GM23338 (cell line): ENCODE measurements at regions not wholly inside any gene's neighbourhood (a gene's known extent, or its start where the extent isn't known, plus 50 kb on each side); places are given as distances from the start of the nearest gene placed in this dataset.

ENCODE experiments used
- ATAC-seq: fragments of 200-7000 bp; cut with Tn5 transposase; 3 replicates; pipeline ENCODE4 v1.9.1; 2020
- DNase-seq: peaks from one replicate; pipeline ENCODE4 v3.0.0-alpha.2; 2015; ENCODE audit warnings: low spot score
- H2AFZ ChIP-seq: fragments of 200-600 bp; sonication (generic); 2 replicates; pipeline ENCODE4 v1.8.0; 2016; ENCODE audit warnings: antibody characterized with exemption, mild to moderate bottlenecking, moderate library complexity
- H3F3A ChIP-seq: fragments of 200-600 bp; sonication (generic); replicated peaks from 2 replicates; pipeline ENCODE4 v1.8.0; 2017; ENCODE audit warnings: antibody characterized with exemption, mixed run types, low read depth
- H3K27ac ChIP-seq: fragments of 200-600 bp; sonication (generic); 2 replicates; pipeline ENCODE4 v1.6.1; 2016; ENCODE audit warnings: low read depth
- H3K27me3 ChIP-seq: fragments of 200-600 bp; sonication (generic); 2 replicates; pipeline ENCODE4 v1.8.0; 2016; ENCODE audit warnings: mild to moderate bottlenecking, mixed run types, moderate library complexity; ENCODE audit not compliant: insufficient read depth
- H3K36me3 ChIP-seq: fragments of 200-600 bp; sonication (generic); 2 replicates; pipeline ENCODE4 v1.8.0; 2016; ENCODE audit warnings: mild to moderate bottlenecking; ENCODE audit not compliant: insufficient read depth
- H3K4me1 ChIP-seq: fragments of 200-600 bp; sonication (generic); 2 replicates; pipeline ENCODE4 v1.8.0; 2016; ENCODE audit warnings: mild to moderate bottlenecking, moderate library complexity; ENCODE audit not compliant: insufficient read depth
- H3K4me2 ChIP-seq: fragments of 200-600 bp; sonication (generic); 2 replicates; pipeline ENCODE4 v1.7.1; 2017; ENCODE audit warnings: mixed run types
- H3K4me3 ChIP-seq: fragments of 200-600 bp; sonication (generic); 2 replicates; pipeline ENCODE4 v1.6.1; 2016; ENCODE audit warnings: mixed run types
- H3K79me2 ChIP-seq: fragments of 200-600 bp; sonication (generic); replicated peaks from 2 replicates; pipeline ENCODE4 v1.8.0; 2017; ENCODE audit warnings: mild to moderate bottlenecking; ENCODE audit not compliant: insufficient read depth
- H3K9me2 ChIP-seq: fragments of 200-600 bp; sonication (generic); 2 replicates; pipeline ENCODE4 v1.8.0; 2017; ENCODE audit not compliant: insufficient read depth
- H4K20me1 ChIP-seq: fragments of 200-600 bp; sonication (generic); replicated peaks from 2 replicates; pipeline ENCODE4 v1.8.0; 2017; ENCODE audit warnings: mild to moderate bottlenecking; ENCODE audit not compliant: insufficient read depth
- H3K27ac Mint-ChIP-seq: 2 replicates; pipeline ENCODE4 v1.8.0; 2020; ENCODE audit warnings: inconsistent platforms, mild to moderate bottlenecking, moderate library complexity, mixed read lengths
- H3K27me3 Mint-ChIP-seq: 3 replicates; pipeline ENCODE4 v1.8.0; 2022; ENCODE audit warnings: low read depth, mild to moderate bottlenecking, moderate library complexity, mixed read lengths, inconsistent platforms; ENCODE audit not compliant: insufficient read depth, poor library complexity
- H3K36me3 Mint-ChIP-seq: 3 replicates; pipeline ENCODE4 v1.8.0; 2021; ENCODE audit warnings: low read depth, mild to moderate bottlenecking, inconsistent platforms, moderate library complexity, mixed read lengths
- H3K4me1 Mint-ChIP-seq: 3 replicates; pipeline ENCODE4 v1.8.0; 2020; ENCODE audit warnings: mild to moderate bottlenecking, inconsistent platforms, mixed read lengths
- H3K4me3 Mint-ChIP-seq: 3 replicates; pipeline ENCODE4 v1.8.0; 2021; ENCODE audit warnings: moderate library complexity, mild to moderate bottlenecking, inconsistent platforms, mixed read lengths
- H3K9me3 Mint-ChIP-seq: 3 replicates; pipeline ENCODE4 v1.8.0; 2020; ENCODE audit warnings: moderate library complexity, mild to moderate bottlenecking, inconsistent platforms, mixed read lengths
- CREB1 ChIP-seq: fragments of 250-450 bp; sonication (Bioruptor Pico); IDR thresholded peaks from 2 replicates; pipeline ENCODE4 v1.5.0; 2020; ENCODE audit warnings: low read depth, mild to moderate bottlenecking, moderate library complexity
- EZH2 ChIP-seq: fragments of 200-600 bp; sonication (generic); IDR thresholded peaks from one replicate; pipeline ENCODE4 v1.8.0; 2017; ENCODE audit warnings: antibody characterized with exemption, mild to moderate bottlenecking, low read depth; ENCODE audit not compliant: unreplicated experiment
- EZH2phosphoT487 ChIP-seq: fragments of 200-600 bp; sonication (generic); IDR thresholded peaks from one replicate; pipeline ENCODE4 v1.8.1; 2018; ENCODE audit warnings: antibody characterized with exemption; ENCODE audit not compliant: unreplicated experiment
- JUNB ChIP-seq: IDR thresholded peaks from one replicate; pipeline ENCODE4 v1.6.1; 2016; ENCODE audit warnings: antibody characterized with exemption; ENCODE audit not compliant: unreplicated experiment
- NANOG ChIP-seq: IDR thresholded peaks from 2 replicates; pipeline ENCODE4 v1.6.1; 2016; ENCODE audit warnings: antibody characterized with exemption, borderline replicate concordance
- STAT1 ChIP-seq: IDR thresholded peaks from one replicate; pipeline ENCODE4 v1.6.1; 2016; ENCODE audit warnings: antibody characterized with exemption; ENCODE audit not compliant: unreplicated experiment
- ZNF114 ChIP-seq: fragments of 250-450 bp; sonication (Bioruptor Pico); IDR thresholded peaks from 2 replicates; pipeline ENCODE4 v1.5.0; 2020; ENCODE audit warnings: mild to moderate bottlenecking, moderate library complexity
- ZNF331 ChIP-seq: fragments of 250-450 bp; sonication (Bioruptor Pico); IDR thresholded peaks from 2 replicates; pipeline ENCODE4 v1.5.0; 2020; ENCODE audit warnings: low read depth, mild to moderate bottlenecking, moderate library complexity
- TF ChIP-seq, protein P1 (sequence below), 2 experiments: fragments of 200-600 bp in 1 of 2; sonication (generic) in 1 of 2; conservative IDR thresholded peaks; 2 replicates each; pipeline versions ENCODE4 v1.5.1 to v1.6.1; 2016 to 2017; ENCODE audit warnings: antibody characterized with exemption in 2 of 2, low read depth in 2 of 2, mild to moderate bottlenecking in 2 of 2, moderate library complexity in 1 of 2
- TF ChIP-seq, protein P2 (sequence below): IDR thresholded peaks from one replicate; pipeline ENCODE4 v1.6.1; 2018; ENCODE audit warnings: antibody characterized with exemption; ENCODE audit not compliant: unreplicated experiment
- TF ChIP-seq, protein P3 (sequence below): IDR thresholded peaks from 2 replicates; pipeline ENCODE4 v1.6.1; 2016; ENCODE audit warnings: antibody characterized with exemption

DNA sequence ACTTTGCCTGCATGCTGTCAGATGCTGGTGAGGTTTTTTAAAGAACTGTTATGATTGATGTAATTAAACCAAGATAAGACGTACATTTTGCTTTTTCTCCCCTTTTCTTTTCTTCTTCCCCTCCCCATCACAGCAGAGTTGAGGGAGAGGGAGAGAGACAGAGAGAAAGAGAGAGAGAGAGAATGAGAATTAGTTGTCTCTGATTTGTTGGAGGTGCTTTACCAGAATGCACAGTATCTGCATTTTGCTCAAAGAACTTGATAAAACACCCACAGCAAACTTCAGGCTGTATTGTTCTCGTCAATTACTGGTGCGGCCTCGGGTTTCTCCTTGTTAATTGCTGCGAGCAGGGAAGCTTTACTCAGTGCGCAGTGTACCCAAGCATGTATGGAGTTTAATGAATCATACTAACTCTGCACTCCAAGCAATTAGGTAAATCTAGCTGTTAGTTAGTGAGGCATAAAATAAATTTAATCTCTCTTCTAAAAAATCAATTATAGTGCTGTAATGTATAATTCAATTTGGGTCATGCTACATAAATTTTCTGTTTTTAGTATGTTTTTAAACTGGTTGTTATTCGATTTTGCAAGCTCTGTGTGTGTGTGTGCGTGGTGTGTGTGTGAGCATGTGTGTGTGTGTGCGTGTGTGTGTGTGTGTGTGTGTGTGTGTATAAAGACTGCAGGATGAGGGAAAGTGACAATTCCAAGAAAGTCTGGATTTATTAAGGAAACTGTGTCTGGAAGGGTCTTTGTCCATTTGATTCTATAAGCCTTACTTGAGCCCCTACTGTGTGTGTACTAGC, 273.4 kb downstream of the TLE3 start (continued):
- TF ChIP-seq, protein P1, sequence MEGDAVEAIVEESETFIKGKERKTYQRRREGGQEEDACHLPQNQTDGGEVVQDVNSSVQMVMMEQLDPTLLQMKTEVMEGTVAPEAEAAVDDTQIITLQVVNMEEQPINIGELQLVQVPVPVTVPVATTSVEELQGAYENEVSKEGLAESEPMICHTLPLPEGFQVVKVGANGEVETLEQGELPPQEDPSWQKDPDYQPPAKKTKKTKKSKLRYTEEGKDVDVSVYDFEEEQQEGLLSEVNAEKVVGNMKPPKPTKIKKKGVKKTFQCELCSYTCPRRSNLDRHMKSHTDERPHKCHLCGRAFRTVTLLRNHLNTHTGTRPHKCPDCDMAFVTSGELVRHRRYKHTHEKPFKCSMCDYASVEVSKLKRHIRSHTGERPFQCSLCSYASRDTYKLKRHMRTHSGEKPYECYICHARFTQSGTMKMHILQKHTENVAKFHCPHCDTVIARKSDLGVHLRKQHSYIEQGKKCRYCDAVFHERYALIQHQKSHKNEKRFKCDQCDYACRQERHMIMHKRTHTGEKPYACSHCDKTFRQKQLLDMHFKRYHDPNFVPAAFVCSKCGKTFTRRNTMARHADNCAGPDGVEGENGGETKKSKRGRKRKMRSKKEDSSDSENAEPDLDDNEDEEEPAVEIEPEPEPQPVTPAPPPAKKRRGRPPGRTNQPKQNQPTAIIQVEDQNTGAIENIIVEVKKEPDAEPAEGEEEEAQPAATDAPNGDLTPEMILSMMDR (conservative IDR thresholded peaks at IDR 0.05; ENCODE audit: low read depth in 2 of 2): no peak
- TF ChIP-seq, protein P2, sequence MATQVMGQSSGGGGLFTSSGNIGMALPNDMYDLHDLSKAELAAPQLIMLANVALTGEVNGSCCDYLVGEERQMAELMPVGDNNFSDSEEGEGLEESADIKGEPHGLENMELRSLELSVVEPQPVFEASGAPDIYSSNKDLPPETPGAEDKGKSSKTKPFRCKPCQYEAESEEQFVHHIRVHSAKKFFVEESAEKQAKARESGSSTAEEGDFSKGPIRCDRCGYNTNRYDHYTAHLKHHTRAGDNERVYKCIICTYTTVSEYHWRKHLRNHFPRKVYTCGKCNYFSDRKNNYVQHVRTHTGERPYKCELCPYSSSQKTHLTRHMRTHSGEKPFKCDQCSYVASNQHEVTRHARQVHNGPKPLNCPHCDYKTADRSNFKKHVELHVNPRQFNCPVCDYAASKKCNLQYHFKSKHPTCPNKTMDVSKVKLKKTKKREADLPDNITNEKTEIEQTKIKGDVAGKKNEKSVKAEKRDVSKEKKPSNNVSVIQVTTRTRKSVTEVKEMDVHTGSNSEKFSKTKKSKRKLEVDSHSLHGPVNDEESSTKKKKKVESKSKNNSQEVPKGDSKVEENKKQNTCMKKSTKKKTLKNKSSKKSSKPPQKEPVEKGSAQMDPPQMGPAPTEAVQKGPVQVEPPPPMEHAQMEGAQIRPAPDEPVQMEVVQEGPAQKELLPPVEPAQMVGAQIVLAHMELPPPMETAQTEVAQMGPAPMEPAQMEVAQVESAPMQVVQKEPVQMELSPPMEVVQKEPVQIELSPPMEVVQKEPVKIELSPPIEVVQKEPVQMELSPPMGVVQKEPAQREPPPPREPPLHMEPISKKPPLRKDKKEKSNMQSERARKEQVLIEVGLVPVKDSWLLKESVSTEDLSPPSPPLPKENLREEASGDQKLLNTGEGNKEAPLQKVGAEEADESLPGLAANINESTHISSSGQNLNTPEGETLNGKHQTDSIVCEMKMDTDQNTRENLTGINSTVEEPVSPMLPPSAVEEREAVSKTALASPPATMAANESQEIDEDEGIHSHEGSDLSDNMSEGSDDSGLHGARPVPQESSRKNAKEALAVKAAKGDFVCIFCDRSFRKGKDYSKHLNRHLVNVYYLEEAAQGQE: no peak
- TF ChIP-seq ZNF114 (CRISPR knock-in tag) (no peak), EZH2phosphoT487 (no peak), NANOG (no peak), CREB1 (CRISPR knock-in tag) (no peak)

DNA sequence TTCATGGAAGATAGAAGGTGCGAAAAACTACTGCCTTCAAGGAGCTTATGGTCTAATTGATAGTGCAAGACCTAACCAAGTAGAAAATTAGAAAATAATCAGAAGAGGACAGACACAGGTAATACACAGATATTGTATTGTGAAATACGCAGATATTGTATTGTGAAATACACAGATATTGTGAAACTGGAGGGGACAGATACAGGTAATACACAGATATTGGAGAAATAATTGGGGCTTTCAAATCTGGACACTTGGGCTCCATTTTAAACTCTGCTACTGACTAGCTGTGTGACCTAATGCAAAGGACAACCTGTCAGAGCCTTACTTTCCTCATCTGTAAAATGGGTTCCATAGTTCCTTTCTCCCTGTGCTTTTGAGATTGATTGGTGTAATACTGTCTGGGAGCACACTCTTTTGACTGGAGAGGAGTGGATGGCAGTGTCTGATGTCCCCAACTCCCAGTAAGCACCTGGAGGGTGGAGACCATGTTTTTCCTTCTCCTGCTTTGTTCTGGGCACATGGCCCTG, 272.8 kb downstream of the TLE3 start:
- Mint-ChIP-seq H3K36me3 (no peaks in the 10 kb centered on the region), H3K4me1 (peaks cover 26% of the 10 kb centered on the region), H3K27ac (no peak overlapping the region)
- TF ChIP-seq JUNB (no peak), NANOG (no peak), ZNF114 (CRISPR knock-in tag) (no peak), ZNF331 (no peak), EZH2phosphoT487 (no peak), STAT1 (no peak), EZH2 (no peak)
- TF ChIP-seq, protein P1 (conservative IDR thresholded peaks at IDR 0.05; ENCODE audit: low read depth in 2 of 2): no peak
- TF ChIP-seq, protein P2: no peak
- TF ChIP-seq, protein P3, sequence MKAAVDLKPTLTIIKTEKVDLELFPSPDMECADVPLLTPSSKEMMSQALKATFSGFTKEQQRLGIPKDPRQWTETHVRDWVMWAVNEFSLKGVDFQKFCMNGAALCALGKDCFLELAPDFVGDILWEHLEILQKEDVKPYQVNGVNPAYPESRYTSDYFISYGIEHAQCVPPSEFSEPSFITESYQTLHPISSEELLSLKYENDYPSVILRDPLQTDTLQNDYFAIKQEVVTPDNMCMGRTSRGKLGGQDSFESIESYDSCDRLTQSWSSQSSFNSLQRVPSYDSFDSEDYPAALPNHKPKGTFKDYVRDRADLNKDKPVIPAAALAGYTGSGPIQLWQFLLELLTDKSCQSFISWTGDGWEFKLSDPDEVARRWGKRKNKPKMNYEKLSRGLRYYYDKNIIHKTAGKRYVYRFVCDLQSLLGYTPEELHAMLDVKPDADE: no peak

More for the DNA sequence above, 272.8 kb downstream of the TLE3 start:
- no peak overlapping the region for H3K4me3 Mint-ChIP-seq
- no peak for ATAC-seq
- Histone ChIP-seq H3K27me3 (no peaks in the 10 kb centered on the region), H2AFZ (no peak overlapping the region), H3K36me3 (no peaks in the 10 kb centered on the region), H4K20me1 (no peaks in the 10 kb centered on the region), H3K4me3 (no peak overlapping the region), H3K4me1 (peaks cover 8% of the 10 kb centered on the region; the same call in 1 of the 2 replicates), H3F3A (no peaks in the 10 kb centered on the region), H3K79me2 (no peaks in the 10 kb centered on the region), H3K9me2 (0 out of 2 replicates have a peak, but pooled peaks cover 3% of the 10 kb centered on the region), H3K4me2 (no peak overlapping the region), H3K27ac (no peak overlapping the region)
- peaks cover 9% of the 10 kb centered on the region for H3K27me3 Mint-ChIP-seq
- H3K9me3 Mint-ChIP-seq: no peaks in the 10 kb centered on the region
- DNase-seq: no peak
